Tibial artery (tissue), 4 donors: ENCODE measurements at regions not wholly inside any gene's neighbourhood (a gene's known extent, or its start where the extent isn't known, plus 50 kb on each side); places are given as distances from the start of the nearest gene placed in this dataset.

Experiments
- DNase-seq, 2 donors: peaks; one replicate each; pipeline ENCODE4 v3.0.0-alpha.2; 2019
- H3K27ac ChIP-seq, 2 donors: fragments of 200-600 bp; sonication (generic) in 1 of 2; 1 replicate in 1 of 2; 2 replicates in 1 of 2; pipeline ENCODE4 v1.5.1; 2018 to 2019; ENCODE audit warnings: mild to moderate bottlenecking in 1 of 2
- H3K27me3 ChIP-seq, 2 donors: fragments of 200-600 bp; sonication (generic) in 1 of 2; one replicate each; pipeline versions ENCODE4 v1.5.1 to v1.6.0; 2016 to 2019
- H3K36me3 ChIP-seq, 3 donors: fragments of 200-600 bp; sonication (generic) in 2 of 3; one replicate each; pipeline ENCODE4 v1.5.1; 2016 to 2019; ENCODE audit warnings: mild to moderate bottlenecking in 2 of 3
- H3K4me1 ChIP-seq, 4 donors: fragments of 200-600 bp; sonication (generic) in 2 of 4; 1 replicate in 3 of 4; 2 replicates in 1 of 4; pipeline ENCODE4 v1.5.1; 2016 to 2019
- H3K4me3 ChIP-seq, 2 donors: fragments of 200-600 bp; sonication (generic) in 1 of 2; 1 replicate in 1 of 2; 2 replicates in 1 of 2; pipeline ENCODE4 v1.5.1; 2018 to 2019; ENCODE audit warnings: mild to moderate bottlenecking in 2 of 2
- H3K9me3 ChIP-seq, 3 donors: fragments of 200-600 bp; sonication (generic) in 1 of 3; one replicate each; pipeline ENCODE4 v1.5.1; 2016 to 2019
- intact Hi-C: fragments of 100-400 bp; cut with DNase I; formaldehyde crosslinking; loops from one replicate; pipeline ENCODE4 v1.15.0; 2023; ENCODE audit warnings: low total_unique reads
- TF ChIP-seq, protein P1 (sequence below), 2 experiments: fragments of 200-600 bp in 1 of 2; fragments of 450-650 bp in 1 of 2; IDR thresholded peaks; one replicate each; pipeline ENCODE4 v1.5.1; 2017 to 2019; ENCODE audit warnings: antibody characterized with exemption in 2 of 2, mild to moderate bottlenecking in 1 of 2, moderate library complexity in 1 of 2

GRCh38 chr10:128475686-128476367 lies 349.6 kb upstream of the MKI67 start:
- TF ChIP-seq, protein P1, sequence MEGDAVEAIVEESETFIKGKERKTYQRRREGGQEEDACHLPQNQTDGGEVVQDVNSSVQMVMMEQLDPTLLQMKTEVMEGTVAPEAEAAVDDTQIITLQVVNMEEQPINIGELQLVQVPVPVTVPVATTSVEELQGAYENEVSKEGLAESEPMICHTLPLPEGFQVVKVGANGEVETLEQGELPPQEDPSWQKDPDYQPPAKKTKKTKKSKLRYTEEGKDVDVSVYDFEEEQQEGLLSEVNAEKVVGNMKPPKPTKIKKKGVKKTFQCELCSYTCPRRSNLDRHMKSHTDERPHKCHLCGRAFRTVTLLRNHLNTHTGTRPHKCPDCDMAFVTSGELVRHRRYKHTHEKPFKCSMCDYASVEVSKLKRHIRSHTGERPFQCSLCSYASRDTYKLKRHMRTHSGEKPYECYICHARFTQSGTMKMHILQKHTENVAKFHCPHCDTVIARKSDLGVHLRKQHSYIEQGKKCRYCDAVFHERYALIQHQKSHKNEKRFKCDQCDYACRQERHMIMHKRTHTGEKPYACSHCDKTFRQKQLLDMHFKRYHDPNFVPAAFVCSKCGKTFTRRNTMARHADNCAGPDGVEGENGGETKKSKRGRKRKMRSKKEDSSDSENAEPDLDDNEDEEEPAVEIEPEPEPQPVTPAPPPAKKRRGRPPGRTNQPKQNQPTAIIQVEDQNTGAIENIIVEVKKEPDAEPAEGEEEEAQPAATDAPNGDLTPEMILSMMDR (IDR thresholded peaks at IDR 0.05): no peak
- Histone ChIP-seq H3K9me3 (no peaks in the 10 kb centered on the region), H3K27me3 (peaks cover 0 to 10% of the 10 kb centered on the region in 2 donors), H3K36me3 (no peaks in the 10 kb centered on the region), H3K4me1 (no peaks in the 10 kb centered on the region), H3K4me3 (no peak overlapping the region), H3K27ac (no peak overlapping the region)
- intact Hi-C loops: no loop called here
- DNase-seq: no peak

DNA sequence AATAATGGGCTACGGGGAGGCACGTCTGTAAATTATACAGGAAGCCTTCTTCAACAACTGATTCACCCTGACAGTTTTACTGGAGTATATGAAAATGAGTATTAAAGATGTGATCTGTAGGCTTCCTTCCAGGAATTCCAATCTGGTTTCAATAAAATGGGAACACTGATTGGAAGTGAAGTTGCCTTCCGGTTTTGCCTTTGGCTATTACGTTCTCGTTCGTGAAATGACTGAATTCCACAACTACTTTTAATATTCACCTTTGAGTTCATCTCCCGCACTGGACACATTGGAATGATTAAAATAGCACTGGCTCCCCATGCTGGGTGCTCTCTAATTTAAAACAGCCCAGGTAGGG lies 350.1 kb upstream of the MKI67 start:
- no peak for DNase-seq
- TF ChIP-seq, protein P1 (IDR thresholded peaks at IDR 0.05): no peak
- H3K9me3 ChIP-seq: no peaks in the 10 kb centered on the region
- peaks cover 0 to 10% of the 10 kb centered on the region in 2 donors for H3K27me3 ChIP-seq
- no peaks in the 10 kb centered on the region for H3K36me3 ChIP-seq
- intact Hi-C loops: no loop called here
- H3K4me1 ChIP-seq: no peaks in the 10 kb centered on the region
- no peak overlapping the region for H3K4me3 ChIP-seq
- H3K27ac ChIP-seq: no peak overlapping the region

GRCh38 chr10:128476845-128477244 lies 350.6 kb upstream of the MKI67 start:
- DNase-seq: no peak
- peaks cover 0 to 10% of the 10 kb centered on the region in 2 donors for H3K27me3 ChIP-seq
- H3K27ac ChIP-seq: no peak overlapping the region
- TF ChIP-seq, protein P1 (IDR thresholded peaks at IDR 0.05): no peak
- H3K9me3 ChIP-seq: no peaks in the 10 kb centered on the region
- intact Hi-C loops: no loop called here
- no peak overlapping the region for H3K4me3 ChIP-seq
- no peaks in the 10 kb centered on the region for H3K36me3 ChIP-seq
- H3K4me1 ChIP-seq: no peaks in the 10 kb centered on the region

DNA sequence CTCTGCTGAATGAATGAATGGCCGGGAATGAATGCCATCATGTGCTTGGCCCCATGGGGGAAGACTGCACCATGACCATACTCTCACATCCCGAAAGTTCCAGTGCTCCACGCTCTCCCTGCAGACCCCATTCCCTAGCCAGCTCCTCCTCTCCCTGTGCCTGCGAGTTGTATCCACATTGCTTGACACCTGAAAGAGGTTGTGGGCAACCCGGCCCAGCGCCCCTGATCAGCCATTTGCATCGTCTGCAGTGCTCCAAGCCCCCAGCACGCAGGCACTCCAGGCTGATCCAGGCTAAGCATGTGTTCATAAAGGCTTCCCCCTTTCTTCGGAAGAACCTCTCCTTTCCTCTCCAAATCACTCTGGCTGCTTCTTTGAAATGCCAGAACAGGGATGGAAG lies 354.4 kb upstream of the MKI67 start:
- no peaks in the 10 kb centered on the region for H3K36me3 ChIP-seq
- no peak overlapping the region for H3K4me3 ChIP-seq
- H3K27me3 ChIP-seq: peaks cover 0 to 4% of the 10 kb centered on the region in 2 donors
- intact Hi-C loops: no loop called here
- H3K27ac ChIP-seq: no peak overlapping the region
- H3K4me1 ChIP-seq: no peaks in the 10 kb centered on the region
- TF ChIP-seq, protein P1 (IDR thresholded peaks at IDR 0.05): no peak
- DNase-seq: no peak
- H3K9me3 ChIP-seq: no peaks in the 10 kb centered on the region

- peaks cover 0 to 2% of the 10 kb centered on the region in 2 donors for H3K27me3 ChIP-seq
- H3K36me3 ChIP-seq: no peaks in the 10 kb centered on the region
- intact Hi-C loops: no loop called here
- no peak overlapping the region for H3K27ac ChIP-seq
- DNase-seq: no peak
- TF ChIP-seq, protein P1 (IDR thresholded peaks at IDR 0.05): no peak
- H3K4me3 ChIP-seq: no peak overlapping the region
- no peaks in the 10 kb centered on the region for H3K9me3 ChIP-seq
- H3K4me1 ChIP-seq: no peaks in the 10 kb centered on the region
These were observed 355.1 kb upstream of the MKI67 start for GRCh38 chr10:128481152-128481840.
